ENCODE measurements at regions not wholly inside any gene's neighbourhood (a gene's known extent, or its start where the extent isn't known, plus 50 kb on each side); places are given as distances from the start of the nearest gene placed in this dataset.

- TF ChIP-seq CTCF (conservative IDR thresholded peaks at IDR 0.05; ENCODE audit: low read length): no peak
- TF ChIP-seq EZH2phosphoT487 (IDR thresholded peaks at IDR 0.05; ENCODE audit: borderline replicate concordance, low read depth, low read length): no peak
These were observed 323.8 kb downstream of the RPS4Y2 start for GRCh38 chrY:21079670-21080069.
